NCI-H1930 (cell line): ENCODE measurements at regions not wholly inside any gene's neighbourhood (a gene's known extent, or its start where the extent isn't known, plus 50 kb on each side); places are given as distances from the start of the nearest gene placed in this dataset.

ENCODE experiments used
- DNase-seq, 2 experiments: peaks; one replicate each; lab custom pipeline; 2025; lab: John Stamatoyannopoulos, UW

GRCh38 chr18:65288908-65289307, 461.9 kb upstream of the CDH7 start:
- DNase-seq = no peak

GRCh38 chr18:65287652-65288051, 463.2 kb upstream of the CDH7 start:
- DNase-seq = peak in 1 of 2 experiments; percentile 32

GRCh38 chr18:65282096-65282495, 468.7 kb upstream of the CDH7 start:
- no peak for DNase-seq

GRCh38 chr18:65279668-65280305, 471.0 kb upstream of the CDH7 start:
- no peak for DNase-seq

- no peak for DNase-seq
Measured at GRCh38 chr18:65278939-65279667, 471.7 kb upstream of the CDH7 start.

- DNase-seq = no peak
Measured at GRCh38 chr18:65269375-65269774, 481.4 kb upstream of the CDH7 start.

GRCh38 chr18:65265761-65266160, 485.1 kb upstream of the CDH7 start:
- DNase-seq = no peak

- no peak for DNase-seq
Measured at GRCh38 chr18:65260030-65260429, 490.8 kb upstream of the CDH7 start.

- DNase-seq = no peak
Measured at GRCh38 chr18:65259403-65259802, 491.4 kb upstream of the CDH7 start.

GRCh38 chr18:65257149-65257548, 493.7 kb upstream of the CDH7 start:
- DNase-seq = peak; percentile 69 to 74

GRCh38 chr18:65255417-65255816, 495.4 kb upstream of the CDH7 start:
- no peak for DNase-seq

- DNase-seq = no peak
Measured at GRCh38 chr18:65239787-65240186, 511.0 kb upstream of the CDH7 start.

GRCh38 chr18:65235966-65236624, 514.7 kb upstream of the CDH7 start:
- no peak for DNase-seq

- DNase-seq = no peak
Measured at GRCh38 chr18:65230311-65230710, 520.5 kb upstream of the CDH7 start.

GRCh38 chr18:65227970-65228369, 522.8 kb upstream of the CDH7 start:
- DNase-seq = no peak

GRCh38 chr18:65221736-65222135, 529.1 kb upstream of the CDH7 start:
- DNase-seq = peak in 1 of 2 experiments; percentile 17

GRCh38 chr18:65221115-65221514, 529.7 kb upstream of the CDH7 start:
- DNase-seq = no peak

GRCh38 chr18:65215865-65216466, 534.8 kb upstream of the CDH7 start:
- DNase-seq = no peak

GRCh38 chr18:65214456-65214855, 536.4 kb upstream of the CDH7 start:
- DNase-seq = no peak

GRCh38 chr18:65206551-65207260, 544.1 kb upstream of the CDH7 start:
- no peak for DNase-seq

GRCh38 chr18:65202091-65202490, 548.7 kb upstream of the CDH7 start:
- no peak for DNase-seq

GRCh38 chr18:65175681-65176080, 575.1 kb upstream of the CDH7 start:
- no peak for DNase-seq
